OCI-LY1 (cell line): ENCODE measurements at regions not wholly inside any gene's neighbourhood (a gene's known extent, or its start where the extent isn't known, plus 50 kb on each side); places are given as distances from the start of the nearest gene placed in this dataset.

ENCODE experiments used
- H2AFZ ChIP-seq: fragments of 200-600 bp; sonication (generic), shearing (Covaris generic); 2 replicates; pipeline ENCODE4 v1.6.0; 2014; ENCODE audit warnings: antibody characterized with exemption, mild to moderate bottlenecking, low read length
- H3F3A ChIP-seq: fragments of 200-600 bp; sonication (generic), shearing (Covaris generic); 2 replicates; pipeline ENCODE4 v1.6.0; 2014; ENCODE audit warnings: mild to moderate bottlenecking, antibody characterized with exemption, low read length, moderate library complexity; ENCODE audit not compliant: insufficient read depth
- H3K27ac ChIP-seq: fragments of 200-600 bp; sonication (generic); 2 replicates; pipeline ENCODE4 v1.5.1; 2014; ENCODE audit warnings: low read length, mixed run types, mild to moderate bottlenecking, low read depth; ENCODE audit not compliant: poor library complexity, severe bottlenecking
- H3K27me3 ChIP-seq: fragments of 200-600 bp; sonication (generic); 2 replicates; pipeline ENCODE4 v1.6.0; 2014; ENCODE audit warnings: antibody characterized with exemption, mild to moderate bottlenecking, low read length, moderate library complexity; ENCODE audit not compliant: insufficient read depth
- H3K36me3 ChIP-seq: fragments of 200-600 bp; sonication (generic); 2 replicates; pipeline ENCODE4 v1.6.1; 2014; ENCODE audit warnings: mild to moderate bottlenecking, antibody characterized with exemption, low read length, moderate library complexity, mixed read lengths; ENCODE audit not compliant: insufficient read depth
- H3K4me1 ChIP-seq: fragments of 200-600 bp; sonication (generic); 2 replicates; pipeline ENCODE4 v1.5.1; 2014; ENCODE audit warnings: mild to moderate bottlenecking, low read length, moderate library complexity; ENCODE audit not compliant: insufficient read depth, severe bottlenecking
- H3K4me2 ChIP-seq: fragments of 200-600 bp; sonication (generic), shearing (Covaris generic); 2 replicates; pipeline ENCODE4 v1.6.1; 2014; ENCODE audit warnings: low read length
- H3K4me3 ChIP-seq: fragments of 200-600 bp; sonication (generic); 2 replicates; pipeline ENCODE4 v1.5.1; 2014; ENCODE audit warnings: low read length, low read depth, mild to moderate bottlenecking, mixed read lengths; ENCODE audit not compliant: poor library complexity, severe bottlenecking
- H3K79me2 ChIP-seq: fragments of 200-600 bp; shearing (Covaris generic); 2 replicates; pipeline ENCODE4 v1.6.1; 2016; ENCODE audit warnings: mixed run types, low read length, mixed read lengths; ENCODE audit not compliant: insufficient read depth
- H3K9ac ChIP-seq: fragments of 200-600 bp; sonication (generic), shearing (Covaris generic); 2 replicates; pipeline ENCODE4 v1.6.1; 2014; ENCODE audit warnings: mild to moderate bottlenecking, low read length, mixed read lengths
- H3K9me2 ChIP-seq: fragments of 200-600 bp; sonication (generic), shearing (Covaris generic); 2 replicates; pipeline ENCODE4 v1.6.1; 2014; ENCODE audit warnings: low read depth, mild to moderate bottlenecking, low read length, mixed read lengths
- H3K9me3 ChIP-seq: fragments of 200-600 bp; shearing (Covaris generic); 2 replicates; pipeline ENCODE4 v1.6.1; 2014; ENCODE audit warnings: low read length, mixed read lengths
- H4K20me1 ChIP-seq: fragments of 200-600 bp; sonication (generic), shearing (Covaris generic); 2 replicates; pipeline ENCODE4 v1.6.0; 2016; ENCODE audit warnings: mild to moderate bottlenecking, low read length; ENCODE audit not compliant: insufficient read depth
- EZH2 ChIP-seq: fragments of 200-600 bp; sonication (generic), shearing (Covaris generic); IDR thresholded peaks from 2 replicates; pipeline ENCODE4 v1.8.0; 2017; ENCODE audit warnings: borderline replicate concordance, mixed run types, mild to moderate bottlenecking, antibody characterized with exemption, low read length, moderate library complexity, mixed read lengths
- TF ChIP-seq, protein P1 (sequence below): fragments of 200-600 bp; sonication (generic), shearing (Covaris generic); IDR thresholded peaks from 2 replicates; pipeline ENCODE4 v1.5.1; 2017; ENCODE audit warnings: mild to moderate bottlenecking, antibody characterized with exemption, low read length, moderate library complexity, mixed read lengths

- Histone ChIP-seq H3K4me2 (no peak overlapping the region), H3K4me1 (no peaks in the 10 kb centered on the region), H3K27ac (no peak overlapping the region), H3K27me3 (no peaks in the 10 kb centered on the region), H3K9me3 (no peaks in the 10 kb centered on the region), H3K4me3 (no peak overlapping the region), H3K9ac (no peak overlapping the region), H4K20me1 (no peaks in the 10 kb centered on the region), H3K9me2 (no peaks in the 10 kb centered on the region), H3F3A (no peaks in the 10 kb centered on the region), H2AFZ (no peak overlapping the region), H3K79me2 (no peaks in the 10 kb centered on the region), H3K36me3 (no peaks in the 10 kb centered on the region)
- TF ChIP-seq, protein P1, sequence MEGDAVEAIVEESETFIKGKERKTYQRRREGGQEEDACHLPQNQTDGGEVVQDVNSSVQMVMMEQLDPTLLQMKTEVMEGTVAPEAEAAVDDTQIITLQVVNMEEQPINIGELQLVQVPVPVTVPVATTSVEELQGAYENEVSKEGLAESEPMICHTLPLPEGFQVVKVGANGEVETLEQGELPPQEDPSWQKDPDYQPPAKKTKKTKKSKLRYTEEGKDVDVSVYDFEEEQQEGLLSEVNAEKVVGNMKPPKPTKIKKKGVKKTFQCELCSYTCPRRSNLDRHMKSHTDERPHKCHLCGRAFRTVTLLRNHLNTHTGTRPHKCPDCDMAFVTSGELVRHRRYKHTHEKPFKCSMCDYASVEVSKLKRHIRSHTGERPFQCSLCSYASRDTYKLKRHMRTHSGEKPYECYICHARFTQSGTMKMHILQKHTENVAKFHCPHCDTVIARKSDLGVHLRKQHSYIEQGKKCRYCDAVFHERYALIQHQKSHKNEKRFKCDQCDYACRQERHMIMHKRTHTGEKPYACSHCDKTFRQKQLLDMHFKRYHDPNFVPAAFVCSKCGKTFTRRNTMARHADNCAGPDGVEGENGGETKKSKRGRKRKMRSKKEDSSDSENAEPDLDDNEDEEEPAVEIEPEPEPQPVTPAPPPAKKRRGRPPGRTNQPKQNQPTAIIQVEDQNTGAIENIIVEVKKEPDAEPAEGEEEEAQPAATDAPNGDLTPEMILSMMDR, result no peak
- TF ChIP-seq EZH2, result no peak
These were observed 133.0 kb upstream of the FRMD6 start for GRCh38 chr14:51518711-51519110.

DNA sequence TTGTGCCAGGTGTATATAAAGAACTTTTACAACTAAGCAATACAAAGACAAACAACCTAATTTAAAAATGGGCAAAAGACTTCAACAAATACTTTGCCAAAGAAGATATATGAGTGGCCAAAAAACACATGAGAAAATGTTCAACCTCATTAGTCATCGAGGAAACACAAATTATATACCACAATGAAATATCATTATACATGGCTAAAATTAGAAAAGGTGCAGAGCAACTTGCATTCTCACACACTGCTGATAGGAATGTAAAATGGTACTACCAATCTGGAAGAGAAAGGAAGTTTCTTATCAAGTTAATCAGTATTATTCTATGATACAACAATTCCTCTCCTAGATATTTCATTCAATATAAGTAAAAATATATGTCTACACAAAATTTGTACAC is 131.6 kb upstream of the FRMD6 start:
- H3K9ac ChIP-seq, result no peak overlapping the region
- TF ChIP-seq, protein P1, result no peak
- TF ChIP-seq EZH2, result no peak
- H3K4me1 ChIP-seq, result no peaks in the 10 kb centered on the region
- no peaks in the 10 kb centered on the region for H3K27me3 ChIP-seq
- H3F3A ChIP-seq, result no peaks in the 10 kb centered on the region
- H3K27ac ChIP-seq, result no peak overlapping the region
- no peaks in the 10 kb centered on the region for H3K9me2 ChIP-seq
- H4K20me1 ChIP-seq, result no peaks in the 10 kb centered on the region
- no peak overlapping the region for H3K4me3 ChIP-seq
- no peak overlapping the region for H3K4me2 ChIP-seq
- H3K79me2 ChIP-seq, result no peaks in the 10 kb centered on the region
- H3K36me3 ChIP-seq, result no peaks in the 10 kb centered on the region
- H2AFZ ChIP-seq, result no peak overlapping the region
- H3K9me3 ChIP-seq, result no peaks in the 10 kb centered on the region

GRCh38 chr14:51521764-51522163 is 129.9 kb upstream of the FRMD6 start:
- Histone ChIP-seq H3K79me2 (no peaks in the 10 kb centered on the region), H3F3A (no peaks in the 10 kb centered on the region), H3K4me1 (no peaks in the 10 kb centered on the region), H3K27me3 (no peaks in the 10 kb centered on the region), H3K9me3 (no peaks in the 10 kb centered on the region), H3K4me3 (no peak overlapping the region), H3K27ac (no peak overlapping the region), H3K36me3 (no peaks in the 10 kb centered on the region), H3K9ac (no peak overlapping the region), H3K4me2 (no peak overlapping the region), H2AFZ (no peak overlapping the region), H3K9me2 (no peaks in the 10 kb centered on the region), H4K20me1 (no peaks in the 10 kb centered on the region)
- TF ChIP-seq, protein P1, result no peak
- no peak for TF ChIP-seq EZH2
